ENCODE measurements at regions not wholly inside any gene's neighbourhood (a gene's known extent, or its start where the extent isn't known, plus 50 kb on each side); places are given as distances from the start of the nearest gene placed in this dataset.

DNA sequence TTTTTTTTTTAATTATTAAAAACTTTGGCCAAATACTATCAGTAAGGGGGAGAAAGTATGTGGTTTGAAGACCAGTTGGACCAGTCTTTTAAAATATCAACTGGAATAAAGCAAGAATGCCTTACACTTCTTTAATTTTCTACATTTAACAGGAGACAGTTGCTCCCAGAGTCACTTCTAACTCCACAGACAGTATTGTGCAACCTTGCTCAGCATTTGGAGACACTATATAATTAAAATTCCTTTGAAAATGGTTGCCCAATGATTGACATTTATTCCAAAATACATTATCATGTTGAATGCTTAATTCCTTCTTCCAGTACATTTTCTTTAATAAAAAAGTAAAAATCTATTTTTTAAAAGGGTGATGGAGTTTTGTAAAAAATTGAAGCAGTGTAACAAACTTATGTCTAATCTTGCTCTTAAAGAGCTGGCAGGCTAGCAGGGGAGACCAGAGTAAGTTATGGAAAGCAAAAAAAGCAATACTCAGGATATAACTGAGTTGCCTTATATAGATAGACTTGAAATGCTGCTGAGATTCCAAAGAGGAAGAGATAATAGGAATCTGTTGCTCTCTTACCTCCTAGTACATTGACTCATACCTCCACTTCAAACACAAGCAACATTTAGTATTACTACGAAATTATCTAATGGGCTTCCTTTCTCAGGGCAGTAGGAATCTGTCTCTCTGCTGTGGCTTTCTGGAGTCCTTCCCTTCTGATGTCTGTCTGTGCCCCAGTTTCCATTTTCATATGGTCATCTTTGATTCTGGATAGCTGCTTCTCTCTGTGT lies 69.7 kb upstream of the RGL1 start:
- H3K4me3 ChIP-seq (ENCODE audit: low read depth, low read length): no peak overlapping the region
- no peak for DNase-seq (ENCODE audit: low read depth)
- TF ChIP-seq CTCF (IDR thresholded peaks at IDR 0.05; ENCODE audit: control insufficient read depth, extremely low read depth, insufficient read depth): no peak

DNA sequence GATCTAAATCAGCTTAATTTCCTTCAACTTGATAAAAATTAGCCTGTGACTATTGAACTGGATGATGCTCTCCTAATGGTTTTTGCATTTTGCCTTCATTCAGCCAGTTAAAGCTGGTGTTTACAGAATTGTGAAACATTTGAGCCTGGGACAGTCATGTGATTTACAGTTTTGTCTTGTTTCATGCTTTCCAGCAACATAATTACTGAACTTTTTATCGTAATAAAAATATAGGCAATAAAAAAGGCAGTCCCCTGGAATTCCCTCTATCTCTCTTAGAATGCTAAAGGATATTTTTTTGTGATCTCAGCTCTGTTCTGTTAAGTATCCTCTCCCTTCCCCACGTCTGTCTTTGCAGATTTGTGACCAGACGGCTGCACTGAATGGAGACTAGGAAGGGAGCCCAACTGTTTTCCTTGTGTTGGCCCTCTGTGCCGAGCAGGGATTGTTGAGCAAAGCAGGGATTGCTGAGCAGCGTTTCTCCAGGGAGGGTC lies 70.3 kb upstream of the RGL1 start:
- no peak for DNase-seq (ENCODE audit: low read depth)
- no peak overlapping the region for H3K4me3 ChIP-seq (ENCODE audit: low read depth, low read length)
- TF ChIP-seq CTCF (IDR thresholded peaks at IDR 0.05; ENCODE audit: control insufficient read depth, extremely low read depth, insufficient read depth): no peak

- TF ChIP-seq CTCF (IDR thresholded peaks at IDR 0.05; ENCODE audit: control insufficient read depth, extremely low read depth, insufficient read depth): no peak
- no peak for DNase-seq (ENCODE audit: low read depth)
- H3K4me3 ChIP-seq (ENCODE audit: low read depth, low read length): no peak overlapping the region
Measured at GRCh38 chr1:183733715-183734114, 71.2 kb upstream of the RGL1 start.

GRCh38 chr1:183732236-183732880 lies 72.6 kb upstream of the RGL1 start:
- H3K4me3 ChIP-seq (ENCODE audit: low read depth, low read length): no peak overlapping the region
- no peak for DNase-seq (ENCODE audit: low read depth)
- TF ChIP-seq CTCF (IDR thresholded peaks at IDR 0.05; ENCODE audit: control insufficient read depth, extremely low read depth, insufficient read depth): no peak

DNA sequence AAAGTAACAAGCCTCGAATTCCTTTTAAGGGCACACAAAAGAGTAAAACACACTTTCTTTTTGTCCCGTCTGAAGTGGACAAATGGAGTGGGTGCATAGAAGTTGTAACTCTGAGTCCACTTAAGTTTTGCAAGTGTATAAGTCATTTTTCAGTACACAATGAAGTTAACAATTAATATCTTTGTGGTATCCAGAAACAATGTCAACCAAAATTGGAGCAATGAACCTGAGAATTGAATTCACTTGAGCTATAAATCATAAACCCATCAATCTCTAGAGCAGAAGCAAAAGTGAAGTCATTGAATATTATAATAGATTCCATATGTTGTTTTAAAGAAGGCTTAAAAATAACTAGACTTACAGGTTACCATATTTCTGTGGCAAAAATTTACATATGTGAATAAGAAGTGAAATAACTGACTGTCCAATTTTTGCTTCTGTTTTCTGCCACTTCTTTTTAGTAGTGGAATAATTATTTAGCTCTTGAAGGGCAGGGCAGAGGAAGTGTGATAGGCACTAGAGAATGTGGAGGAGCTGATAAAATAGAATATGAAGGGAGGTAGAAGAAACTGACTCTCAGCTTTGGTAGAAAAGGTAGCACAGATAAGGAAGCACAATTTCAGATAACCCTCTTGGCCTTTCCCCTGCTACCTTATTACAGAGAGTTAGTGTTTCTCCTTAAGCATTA lies 73.9 kb upstream of the RGL1 start:
- no peak overlapping the region for H3K4me3 ChIP-seq (ENCODE audit: low read depth, low read length)
- TF ChIP-seq CTCF (IDR thresholded peaks at IDR 0.05; ENCODE audit: control insufficient read depth, extremely low read depth, insufficient read depth): no peak
- no peak for DNase-seq (ENCODE audit: low read depth)

- TF ChIP-seq CTCF (IDR thresholded peaks at IDR 0.05; ENCODE audit: control insufficient read depth, extremely low read depth, insufficient read depth): no peak
- no peak for DNase-seq (ENCODE audit: low read depth)
- no peak overlapping the region for H3K4me3 ChIP-seq (ENCODE audit: low read depth, low read length)
Measured at GRCh38 chr1:183730107-183730724, 74.7 kb upstream of the RGL1 start.

Measured in LNCaP clone FGC (cell line).